Testis (tissue), 2 donors: ENCODE measurements at regions not wholly inside any gene's neighbourhood (a gene's known extent, or its start where the extent isn't known, plus 50 kb on each side); places are given as distances from the start of the nearest gene placed in this dataset.

Experiments used
- DNase-seq: peaks from one replicate; pipeline ENCODE4 v3.0.0-alpha.2; 2019
- H3K27ac ChIP-seq, 2 donors: fragments of 200-600 bp; sonication (generic); one replicate each; pipeline ENCODE4 v1.5.1; 2019
- H3K27me3 ChIP-seq: fragments of 200-600 bp; sonication (generic); one replicate; pipeline ENCODE4 v1.5.1; 2019
- H3K36me3 ChIP-seq: fragments of 200-600 bp; sonication (generic); one replicate; pipeline ENCODE4 v1.5.1; 2017; ENCODE audit warnings: low read depth; ENCODE audit errors: missing control alignments
- H3K4me1 ChIP-seq: fragments of 200-600 bp; sonication (generic); one replicate; pipeline ENCODE4 v1.5.1; 2019
- H3K4me3 ChIP-seq, 2 donors: fragments of 200-600 bp; sonication (generic); one replicate each; pipeline ENCODE4 v1.5.1; 2017 to 2019
- H3K9me3 ChIP-seq: fragments of 200-600 bp; sonication (generic); one replicate; pipeline ENCODE4 v1.5.1; 2017
- POLR2A ChIP-seq: fragments of 450-650 bp; IDR thresholded peaks from one replicate; pipeline ENCODE4 v1.6.1; 2017; ENCODE audit warnings: antibody characterized with exemption, mild to moderate bottlenecking, moderate library complexity
- WGBS, 2 donors: methylation state at CpG; one replicate each; pipeline ENCODE4 v1.1.5; 2018; 5-methylcytosine and 5-hydroxymethylcytosine counted together
- intact Hi-C: fragments of 100-400 bp; cut with DNase I; formaldehyde crosslinking; loops from one replicate; pipeline ENCODE4 v1.15.1; 2023; ENCODE audit warnings: low total_unique reads
- TF ChIP-seq, protein P1 (sequence below), 3 experiments: fragments of 450-650 bp in 2 of 3; fragments of 200-600 bp in 1 of 3; sonication (generic) in 1 of 3; IDR thresholded peaks; one replicate each; pipeline ENCODE4 v1.5.1; 2016 to 2019; ENCODE audit warnings: antibody characterized with exemption in 3 of 3, mild to moderate bottlenecking in 2 of 3, moderate library complexity in 1 of 3

DNA sequence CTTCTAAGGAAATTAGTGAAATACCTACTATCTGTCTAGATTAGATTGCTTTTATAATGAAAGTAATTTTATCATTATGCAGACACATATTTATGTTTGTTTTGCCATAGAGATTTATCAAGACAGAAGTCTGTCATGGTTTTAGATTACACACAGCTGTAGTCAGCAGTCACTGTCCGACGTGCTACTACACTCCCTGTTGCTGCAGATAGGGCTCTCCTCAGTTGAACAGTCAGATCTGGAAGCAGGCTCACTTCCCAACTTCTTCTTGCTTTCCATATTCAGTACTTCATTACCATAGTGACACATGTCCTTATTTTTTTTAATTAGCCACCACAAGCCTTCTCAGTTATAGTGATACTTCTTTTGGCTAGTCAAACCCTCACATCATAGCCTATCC lies 329.9 kb upstream of the ITGA1 start:
- no peak for DNase-seq
- 28 to 43% methylated on average over 2 of the region's 2 CpGs for WGBS, 2 donors
- intact Hi-C loops: no loop called here
- no peaks in the 10 kb centered on the region for H3K4me1 ChIP-seq
- TF ChIP-seq POLR2A: no peak
- TF ChIP-seq, protein P1, sequence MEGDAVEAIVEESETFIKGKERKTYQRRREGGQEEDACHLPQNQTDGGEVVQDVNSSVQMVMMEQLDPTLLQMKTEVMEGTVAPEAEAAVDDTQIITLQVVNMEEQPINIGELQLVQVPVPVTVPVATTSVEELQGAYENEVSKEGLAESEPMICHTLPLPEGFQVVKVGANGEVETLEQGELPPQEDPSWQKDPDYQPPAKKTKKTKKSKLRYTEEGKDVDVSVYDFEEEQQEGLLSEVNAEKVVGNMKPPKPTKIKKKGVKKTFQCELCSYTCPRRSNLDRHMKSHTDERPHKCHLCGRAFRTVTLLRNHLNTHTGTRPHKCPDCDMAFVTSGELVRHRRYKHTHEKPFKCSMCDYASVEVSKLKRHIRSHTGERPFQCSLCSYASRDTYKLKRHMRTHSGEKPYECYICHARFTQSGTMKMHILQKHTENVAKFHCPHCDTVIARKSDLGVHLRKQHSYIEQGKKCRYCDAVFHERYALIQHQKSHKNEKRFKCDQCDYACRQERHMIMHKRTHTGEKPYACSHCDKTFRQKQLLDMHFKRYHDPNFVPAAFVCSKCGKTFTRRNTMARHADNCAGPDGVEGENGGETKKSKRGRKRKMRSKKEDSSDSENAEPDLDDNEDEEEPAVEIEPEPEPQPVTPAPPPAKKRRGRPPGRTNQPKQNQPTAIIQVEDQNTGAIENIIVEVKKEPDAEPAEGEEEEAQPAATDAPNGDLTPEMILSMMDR (IDR thresholded peaks at IDR 0.05): no peak
- no peaks in the 10 kb centered on the region for H3K9me3 ChIP-seq
- no peak overlapping the region for H3K4me3 ChIP-seq
- H3K27me3 ChIP-seq: no peaks in the 10 kb centered on the region
- no peak overlapping the region for H3K27ac ChIP-seq
- H3K36me3 ChIP-seq: no peaks in the 10 kb centered on the region

DNA sequence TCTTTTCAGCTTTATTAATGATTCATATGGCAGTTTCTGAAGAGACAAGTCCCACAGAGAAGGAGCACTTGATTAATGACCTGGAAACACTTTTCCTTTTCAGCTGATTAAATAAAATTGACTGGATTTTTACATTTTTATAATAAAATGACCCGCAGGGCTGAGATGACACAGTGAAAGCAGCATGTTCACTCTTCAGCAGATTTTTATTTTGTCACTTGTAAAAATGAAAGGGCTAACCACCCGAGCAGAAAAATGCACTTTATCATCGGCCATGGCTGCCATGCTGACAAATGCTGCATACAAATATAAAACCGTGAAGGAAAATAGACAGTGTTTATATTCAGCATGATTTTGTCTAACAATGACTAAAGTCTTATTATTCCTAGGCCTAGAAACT lies 321.6 kb upstream of the ITGA1 start:
- Histone ChIP-seq H3K4me1 (no peaks in the 10 kb centered on the region), H3K36me3 (no peaks in the 10 kb centered on the region), H3K27ac (no peak overlapping the region), H3K4me3 (no peak overlapping the region), H3K9me3 (no peaks in the 10 kb centered on the region), H3K27me3 (no peaks in the 10 kb centered on the region)
- TF ChIP-seq, protein P1 (IDR thresholded peaks at IDR 0.05): no peak
- TF ChIP-seq POLR2A: no peak
- intact Hi-C loops: no loop called here
- no peak for DNase-seq
- WGBS, 2 donors: 80 to 86% methylated on average over 4 of the region's 4 CpGs

DNA sequence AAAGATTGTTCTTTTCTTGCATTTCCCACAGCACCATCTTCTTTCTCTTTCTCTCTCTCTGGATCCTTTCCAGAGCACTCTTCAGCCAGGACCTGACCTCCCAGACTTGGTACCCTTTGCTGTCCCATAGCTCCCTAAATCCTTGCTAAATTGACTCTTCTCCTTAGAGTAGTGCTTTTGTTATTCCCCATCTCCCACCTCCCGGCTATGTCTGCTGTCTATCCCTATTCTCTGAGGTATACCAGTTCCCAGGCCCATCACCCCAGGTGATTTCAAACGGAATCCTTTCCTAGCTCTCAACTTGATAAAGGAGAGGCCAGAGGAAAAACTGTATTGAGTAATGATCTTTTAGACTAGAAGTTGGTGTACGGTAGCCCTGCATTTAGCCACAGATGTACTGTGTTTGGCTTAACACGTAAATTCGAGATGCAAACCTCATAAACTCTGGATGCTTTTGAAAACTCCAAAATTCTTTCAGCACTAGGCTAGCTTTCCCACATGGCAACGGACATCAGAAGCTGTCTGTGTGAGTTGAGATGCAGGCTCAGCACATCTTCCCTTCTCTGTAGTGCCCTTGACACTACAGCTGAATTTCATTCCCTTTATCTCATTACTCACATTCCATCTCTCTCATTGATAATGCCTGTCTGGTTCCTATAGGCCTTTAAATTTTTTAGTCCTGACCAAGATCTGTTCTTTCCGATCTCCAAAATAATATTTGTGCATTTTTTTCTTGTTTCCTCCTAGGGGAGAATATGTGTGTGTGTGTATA lies 320.8 kb upstream of the ITGA1 start:
- intact Hi-C loops: no loop called here
- DNase-seq: no peak
- TF ChIP-seq, protein P1 (IDR thresholded peaks at IDR 0.05): no peak
- TF ChIP-seq POLR2A: no peak

DNA sequence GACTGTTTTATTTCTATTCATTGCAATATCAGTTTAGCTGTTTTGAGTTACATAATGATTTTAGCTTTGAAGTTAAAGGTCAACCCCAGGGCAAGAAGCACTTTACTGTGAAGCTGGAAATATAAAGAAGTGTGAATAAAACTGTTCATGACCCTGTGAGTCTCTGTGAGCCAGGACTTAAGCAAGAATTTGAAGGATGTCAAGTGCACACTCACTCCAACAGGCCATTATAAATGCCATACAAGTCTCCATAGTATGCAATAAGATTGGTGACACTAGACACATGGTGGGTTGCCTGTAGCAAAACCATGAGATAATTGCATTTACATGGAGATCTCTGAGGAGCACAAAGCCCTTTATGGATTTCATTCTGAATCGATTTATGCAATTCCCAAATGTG lies 318.7 kb upstream of the ITGA1 start:
- Histone ChIP-seq H3K9me3 (no peaks in the 10 kb centered on the region), H3K27ac (no peak overlapping the region), H3K36me3 (no peaks in the 10 kb centered on the region), H3K27me3 (no peaks in the 10 kb centered on the region), H3K4me1 (no peaks in the 10 kb centered on the region), H3K4me3 (no peak overlapping the region)
- 79 to 97% methylated on average over 1 of the region's 1 CpG for WGBS, 2 donors
- intact Hi-C loops: no loop called here
- TF ChIP-seq, protein P1 (IDR thresholded peaks at IDR 0.05): no peak
- TF ChIP-seq POLR2A: no peak
- no peak for DNase-seq

More for the DNA sequence above, 320.8 kb upstream of the ITGA1 start:
- no peaks in the 10 kb centered on the region for H3K4me1 ChIP-seq
- no peaks in the 10 kb centered on the region for H3K36me3 ChIP-seq
- H3K27me3 ChIP-seq: no peaks in the 10 kb centered on the region
- H3K27ac ChIP-seq: no peak overlapping the region
- WGBS, 2 donors: 71 to 75% methylated on average over 7 of the region's 7 CpGs
- no peaks in the 10 kb centered on the region for H3K9me3 ChIP-seq
- H3K4me3 ChIP-seq: no peak overlapping the region

DNA sequence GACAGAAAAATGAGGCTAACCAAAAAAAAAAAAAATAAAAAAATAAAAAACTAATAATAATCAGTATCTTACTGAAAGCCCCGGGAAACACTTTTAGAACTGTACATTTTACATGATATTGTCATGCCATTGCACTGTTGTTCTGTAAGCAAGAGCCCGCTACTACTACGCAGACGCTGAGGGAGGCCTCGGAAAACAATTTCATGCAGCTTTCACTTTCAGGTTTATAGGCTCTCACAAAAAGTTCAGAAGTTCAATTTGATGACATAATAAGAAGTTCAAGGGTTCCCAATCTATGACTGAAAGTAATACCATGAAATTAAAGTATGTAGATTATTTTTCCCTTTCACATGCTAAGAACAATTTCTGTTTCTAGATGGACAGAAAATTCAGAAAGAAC lies 318.3 kb upstream of the ITGA1 start:
- Histone ChIP-seq H3K27ac (no peak overlapping the region), H3K4me3 (no peak overlapping the region), H3K9me3 (no peaks in the 10 kb centered on the region), H3K27me3 (no peaks in the 10 kb centered on the region), H3K36me3 (no peaks in the 10 kb centered on the region), H3K4me1 (no peaks in the 10 kb centered on the region)
- intact Hi-C loops: no loop called here
- 91 to 94% methylated on average over 5 of the region's 5 CpGs for WGBS, 2 donors
- TF ChIP-seq, protein P1 (IDR thresholded peaks at IDR 0.05): no peak
- no peak for TF ChIP-seq POLR2A
- no peak for DNase-seq
